NCI-H774 (cell line): ENCODE measurements at regions not wholly inside any gene's neighbourhood (a gene's known extent, or its start where the extent isn't known, plus 50 kb on each side); places are given as distances from the start of the nearest gene placed in this dataset.

Source experiments
- DNase-seq: peaks from one replicate; lab custom pipeline; 2025; lab: John Stamatoyannopoulos, UW

DNA sequence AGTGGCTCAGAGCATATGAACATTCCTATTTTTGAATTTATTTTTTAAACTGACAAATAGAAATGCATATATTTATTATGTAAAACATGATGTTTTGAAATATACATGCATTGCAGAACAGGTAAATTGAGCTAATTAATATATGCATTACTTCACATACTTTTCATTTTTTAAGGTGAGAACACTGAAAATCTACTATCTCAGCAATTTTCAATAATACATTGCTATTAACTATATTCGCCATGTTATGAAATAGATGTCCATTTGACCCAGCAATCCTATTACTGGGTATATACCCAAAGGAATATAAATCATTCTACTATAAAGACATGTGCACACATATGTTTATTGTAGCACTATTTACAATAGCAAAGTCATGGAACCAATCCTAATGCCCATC, 717.7 kb upstream of the PIK3C3 start:
- DNase-seq, result no peak

DNA sequence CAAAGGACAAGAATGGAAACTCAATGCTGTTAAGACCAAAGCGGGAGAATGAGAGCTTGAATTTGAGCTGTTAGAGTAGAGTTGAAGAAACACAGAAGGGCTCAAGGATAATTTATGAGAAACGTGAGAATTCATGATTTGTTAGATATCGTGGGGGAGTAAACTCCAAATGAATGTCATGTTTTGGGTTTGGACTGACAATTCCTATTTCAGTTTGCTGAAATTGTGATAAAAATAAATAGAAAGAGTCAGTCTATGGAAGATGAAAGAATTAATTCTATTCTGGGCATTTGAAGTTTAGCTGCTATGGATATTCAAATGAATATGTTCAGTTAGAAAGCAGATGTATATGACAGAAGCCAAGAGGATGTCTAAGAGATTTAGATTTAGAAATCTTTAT, 723.4 kb upstream of the PIK3C3 start:
- DNase-seq, result no peak

DNA sequence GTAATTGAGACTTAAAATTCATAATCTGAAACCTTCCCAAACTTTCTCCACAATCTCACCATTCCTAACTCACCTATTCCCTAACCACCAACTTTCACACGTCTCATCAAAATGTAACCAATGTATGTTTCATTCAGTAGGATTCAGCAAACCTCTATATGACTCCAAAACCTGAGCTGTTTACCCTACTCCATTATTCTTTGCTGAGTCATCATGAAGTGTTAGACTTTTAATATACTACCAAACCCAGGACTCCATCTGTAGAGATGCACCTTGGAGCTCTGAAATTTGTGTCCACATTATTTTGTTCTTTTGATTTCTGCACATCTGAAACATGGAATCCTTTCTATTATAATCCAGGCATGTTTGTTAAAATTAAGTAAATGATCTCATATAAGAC, 727.0 kb upstream of the PIK3C3 start:
- no peak for DNase-seq

DNA sequence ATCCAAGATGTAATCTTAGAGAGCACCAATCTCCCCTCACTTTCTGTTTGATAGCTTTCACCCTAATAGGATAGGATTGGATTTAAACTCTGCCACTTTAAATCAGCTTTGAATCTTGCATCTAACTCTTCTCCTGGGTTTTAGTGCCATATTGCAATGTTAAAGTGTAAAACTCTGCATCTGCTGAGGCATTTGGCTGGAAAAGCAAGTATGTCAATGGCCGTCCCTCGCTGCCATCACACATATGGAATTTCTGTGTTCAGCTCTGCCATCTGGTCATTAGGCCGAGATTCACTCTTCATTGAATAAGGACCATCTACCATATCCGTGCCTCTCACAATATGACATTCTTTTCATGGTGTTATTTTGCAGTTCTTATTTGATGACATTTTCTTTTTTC, 728.1 kb upstream of the PIK3C3 start:
- no peak for DNase-seq

DNA sequence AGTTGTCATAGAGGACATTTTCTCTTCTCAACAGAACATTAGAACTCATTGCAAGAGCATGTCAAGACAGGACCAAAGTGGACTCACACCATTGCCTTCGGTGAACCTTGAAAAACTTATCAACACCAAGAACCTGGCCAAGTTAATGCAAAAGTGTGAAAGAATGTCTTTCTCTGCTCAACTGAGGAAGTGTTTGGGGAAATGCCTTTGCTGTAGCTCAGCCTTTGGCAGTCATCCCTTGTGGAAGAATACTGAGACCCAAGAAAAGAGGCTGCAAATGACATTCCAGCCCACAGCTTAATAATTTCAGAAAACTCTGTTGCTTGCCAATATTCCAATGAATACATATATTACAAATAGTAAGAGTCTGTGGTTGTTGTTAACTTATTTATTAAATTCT, 728.8 kb upstream of the PIK3C3 start:
- no peak for DNase-seq

DNA sequence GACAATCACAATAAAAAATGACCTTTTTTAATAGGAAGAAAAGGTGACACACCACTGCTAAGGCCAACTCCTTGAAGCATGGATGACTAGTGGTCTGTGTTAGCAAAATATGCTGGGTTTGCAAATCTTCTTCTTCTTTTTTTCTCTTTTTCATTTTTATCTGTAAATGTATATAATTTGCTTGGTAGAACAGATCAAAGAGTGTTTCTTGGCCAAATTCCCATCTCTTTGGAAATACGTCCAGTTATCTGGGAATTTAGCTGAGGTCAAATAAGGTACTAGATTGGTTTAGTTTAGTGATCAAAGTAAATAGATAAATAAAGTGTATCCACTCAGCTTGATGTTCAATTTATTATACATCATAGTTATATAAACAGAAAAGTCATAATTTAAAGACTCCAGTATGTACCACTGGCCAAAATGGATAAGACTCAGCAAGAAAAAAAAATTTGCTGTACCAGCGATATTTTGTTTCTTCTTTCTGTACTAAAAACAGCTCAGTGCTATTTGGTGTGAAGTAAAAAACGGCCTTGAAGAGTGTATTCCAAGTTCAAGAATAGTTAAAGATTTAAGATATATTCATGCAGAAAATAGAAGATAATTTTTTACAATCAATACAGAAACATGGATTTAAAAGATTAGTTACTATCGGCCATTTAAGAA, 738.6 kb upstream of the PIK3C3 start:
- no peak for DNase-seq

DNA sequence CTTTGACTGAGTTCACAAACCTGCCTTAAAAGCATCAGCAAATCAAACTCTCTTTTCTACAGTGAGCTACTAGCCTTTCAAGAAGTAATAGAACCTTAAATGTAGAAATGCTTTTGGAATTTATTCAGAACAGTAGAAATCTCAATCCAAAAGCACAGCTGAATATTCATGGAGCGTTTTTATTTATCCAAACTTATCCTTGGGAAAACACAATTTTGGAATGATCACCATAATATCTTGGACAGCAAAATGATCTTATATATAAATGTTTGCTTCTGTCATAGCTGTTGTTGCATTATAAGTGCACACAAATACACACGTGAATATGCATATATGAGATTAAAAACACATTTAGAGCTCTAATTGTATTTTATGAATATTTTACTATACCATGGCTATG, 747.3 kb upstream of the PIK3C3 start:
- no peak for DNase-seq

DNA sequence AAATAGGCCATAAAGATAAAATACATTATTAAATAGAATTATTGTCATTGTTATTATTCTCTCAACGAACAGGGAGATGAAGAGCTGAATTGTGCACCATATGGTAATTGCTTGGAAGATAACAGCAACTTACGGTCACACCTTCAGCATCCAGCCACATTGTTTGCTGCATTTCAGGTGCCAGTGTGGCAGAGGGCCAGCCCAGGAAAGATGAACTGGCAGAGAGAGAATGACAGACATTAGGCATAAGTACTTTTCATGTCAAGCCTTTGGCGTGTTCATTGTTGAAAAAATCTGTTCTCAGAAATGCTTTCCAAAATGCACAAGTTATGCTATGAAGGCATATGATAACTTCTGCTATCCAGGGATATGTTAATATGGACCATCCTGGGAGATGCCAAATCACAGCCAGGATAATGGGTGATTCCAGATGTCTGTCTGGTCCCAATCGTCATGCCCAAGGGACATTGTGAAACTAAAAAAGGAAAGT, 748.6 kb upstream of the PIK3C3 start:
- no peak for DNase-seq

DNA sequence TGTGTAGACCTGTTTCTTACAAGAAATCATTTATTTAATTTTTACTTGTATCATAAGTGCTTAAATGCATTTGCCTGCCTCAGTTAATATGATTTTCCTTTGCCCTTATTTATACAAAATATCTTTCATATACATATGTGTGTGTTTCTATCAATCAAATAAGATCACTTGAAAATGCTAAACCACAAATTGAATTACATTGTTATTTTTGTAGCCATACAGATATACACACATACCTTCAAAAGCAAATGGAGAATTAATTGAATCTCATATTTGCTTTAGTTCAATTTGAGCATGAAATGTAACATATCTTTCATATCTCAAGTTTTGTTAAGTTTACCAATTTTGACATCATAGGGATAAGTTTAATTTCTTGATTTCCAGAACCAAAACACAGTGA, 755.8 kb upstream of the PIK3C3 start:
- no peak for DNase-seq

DNA sequence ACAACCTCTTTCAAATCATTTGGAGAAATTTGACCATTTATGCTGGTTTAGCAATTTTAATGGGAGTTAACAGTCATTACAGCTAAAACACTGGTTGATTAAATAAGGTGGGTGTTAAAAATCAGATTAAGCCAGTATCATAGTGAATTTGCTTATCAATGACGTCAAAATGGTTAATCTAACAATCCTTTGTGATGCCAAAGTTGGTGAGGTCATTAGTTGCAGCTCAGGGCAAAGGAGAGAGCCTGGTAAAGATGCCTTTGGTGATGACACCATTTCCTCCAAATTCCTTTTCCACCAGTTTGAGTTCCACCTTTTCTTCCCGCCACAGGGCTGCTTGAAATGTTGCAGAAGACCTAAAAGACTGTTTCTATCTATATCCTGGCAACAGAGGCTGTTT, 757.1 kb upstream of the PIK3C3 start:
- no peak for DNase-seq

DNA sequence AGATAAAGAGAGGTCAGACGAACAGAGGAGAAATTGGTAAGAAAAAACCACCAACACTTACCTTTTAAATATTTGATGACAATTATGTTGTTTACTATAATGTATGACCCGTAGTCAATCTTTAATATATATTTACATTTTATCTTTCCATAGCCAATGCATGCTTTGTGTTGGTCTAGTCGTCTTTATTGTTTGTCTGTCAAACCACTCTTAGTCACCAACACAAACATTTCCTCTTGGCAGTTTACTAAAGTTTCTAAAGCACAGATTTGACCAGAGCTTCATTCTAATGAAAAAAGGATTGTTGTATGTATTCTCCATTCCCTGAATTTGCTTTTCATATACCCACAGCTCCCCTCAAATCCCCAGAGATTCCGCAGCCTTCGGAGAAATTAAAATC, 784.7 kb upstream of the PIK3C3 start:
- no peak for DNase-seq

DNA sequence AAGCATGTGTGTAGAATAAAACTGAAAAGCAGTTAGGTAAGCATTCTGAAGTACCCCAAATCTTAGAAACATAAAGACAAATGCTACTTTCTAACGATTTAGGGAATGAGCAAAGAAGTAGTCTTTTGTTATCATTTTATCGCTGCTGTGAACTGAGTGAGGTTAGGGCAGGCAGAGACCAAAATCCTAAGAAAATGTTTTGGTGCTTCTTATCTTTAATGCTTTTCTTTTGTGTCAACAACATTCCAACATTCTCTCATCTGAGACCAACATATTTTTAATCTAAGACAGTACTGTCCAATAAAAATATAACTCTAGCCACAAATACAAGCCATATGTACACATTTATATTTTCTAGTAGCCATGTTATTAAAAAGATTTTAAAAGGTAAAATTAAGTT, 789.4 kb upstream of the PIK3C3 start:
- DNase-seq, result no peak

DNA sequence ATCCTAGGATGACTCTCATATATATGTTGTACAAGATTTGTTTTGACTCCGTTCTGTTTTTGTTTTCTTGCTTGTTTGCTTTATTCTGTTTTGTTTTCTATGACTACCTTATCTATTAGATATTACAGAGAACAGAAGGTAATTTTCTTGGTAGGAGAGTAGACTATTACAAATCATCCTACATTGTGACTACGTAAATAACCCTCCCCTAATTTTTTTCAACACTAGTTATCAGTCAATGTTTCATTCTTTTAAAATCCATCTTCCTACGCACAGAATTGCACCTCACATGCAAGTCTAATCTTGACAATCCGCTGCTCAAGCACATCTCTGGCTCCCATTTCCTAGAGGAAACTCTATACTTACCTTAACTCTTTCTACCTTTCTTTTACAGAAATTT, 792.3 kb upstream of the PIK3C3 start:
- DNase-seq, result no peak

DNA sequence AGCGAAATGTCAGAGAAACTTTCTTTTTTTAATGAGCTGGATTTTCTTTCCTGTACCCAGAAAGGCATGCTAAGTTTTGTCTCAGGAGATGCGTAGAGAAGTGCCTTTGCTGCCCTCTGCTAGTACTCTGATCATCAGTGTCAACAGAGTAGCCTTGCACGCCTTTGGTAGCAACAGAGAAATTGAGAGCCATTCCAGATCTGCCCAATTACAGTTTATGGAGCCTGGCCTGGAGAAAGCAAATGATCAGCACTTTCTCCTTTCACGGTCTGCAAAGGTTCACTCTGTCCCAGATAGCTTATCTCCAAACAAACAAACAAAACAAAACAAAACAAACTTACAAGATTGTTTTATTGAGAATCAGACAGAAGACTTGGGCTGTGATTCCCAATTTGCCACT, 792.8 kb upstream of the PIK3C3 start:
- DNase-seq, result no peak

DNA sequence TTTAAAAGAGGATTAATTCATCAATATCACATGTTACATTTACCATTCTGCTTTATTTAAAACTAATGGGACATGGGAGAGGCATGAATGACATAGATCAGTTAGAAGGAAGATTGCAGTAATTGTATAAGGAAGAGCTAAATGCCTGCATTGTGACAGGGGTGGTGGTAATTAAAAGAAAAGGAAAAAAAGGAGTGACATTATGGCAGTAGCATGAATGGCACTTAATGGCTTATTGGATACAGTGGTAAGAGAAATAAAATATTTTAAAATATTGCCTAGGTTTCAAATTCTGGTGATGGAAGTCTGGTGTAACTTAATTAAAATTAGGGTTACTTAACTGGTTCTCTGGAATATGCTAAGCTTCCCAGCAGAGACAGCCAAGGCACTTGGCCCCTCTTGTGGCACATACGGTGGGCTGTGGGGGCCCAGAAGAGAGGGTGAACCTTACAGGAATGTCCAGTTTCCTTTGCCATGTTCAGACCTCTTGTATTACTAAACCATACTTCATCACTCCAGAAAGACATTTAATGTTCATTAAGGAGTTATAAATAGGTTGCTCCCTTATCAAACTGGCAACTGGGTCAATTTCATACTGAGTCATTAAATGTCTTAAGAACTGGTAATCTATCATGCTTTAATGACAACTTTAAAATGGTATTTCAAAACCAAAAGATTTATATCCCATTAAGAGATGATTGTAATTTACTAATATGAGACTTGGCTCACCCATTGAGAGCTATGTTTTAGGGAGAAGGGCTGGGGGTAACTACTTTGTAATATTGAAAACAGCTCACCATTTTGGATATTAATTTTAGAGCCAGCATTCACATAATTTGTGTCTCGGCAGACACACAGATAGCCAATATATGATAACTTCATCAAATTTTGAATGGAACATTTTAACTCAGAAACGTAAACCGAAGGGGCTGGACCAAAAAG, 798.9 kb upstream of the PIK3C3 start:
- DNase-seq, result no peak

DNA sequence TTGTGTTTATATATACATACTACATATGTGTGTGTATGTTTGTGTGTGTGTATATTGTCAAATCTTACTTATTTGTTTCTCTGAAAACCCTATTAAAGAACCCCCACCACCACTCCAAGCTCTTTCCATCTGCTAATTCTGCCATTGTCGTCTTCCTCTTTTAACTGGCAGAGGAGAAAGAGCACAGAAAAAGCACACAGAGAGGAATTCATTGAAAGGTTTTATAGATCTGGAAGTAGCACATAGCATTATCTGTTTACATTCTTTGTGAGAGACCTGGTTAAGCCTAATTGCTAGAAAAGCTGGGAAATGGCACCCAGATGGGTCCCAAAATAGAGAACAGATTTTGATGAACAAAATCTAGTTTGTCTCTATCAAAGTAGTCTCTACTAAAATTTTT, 800.0 kb upstream of the PIK3C3 start:
- no peak for DNase-seq

DNA sequence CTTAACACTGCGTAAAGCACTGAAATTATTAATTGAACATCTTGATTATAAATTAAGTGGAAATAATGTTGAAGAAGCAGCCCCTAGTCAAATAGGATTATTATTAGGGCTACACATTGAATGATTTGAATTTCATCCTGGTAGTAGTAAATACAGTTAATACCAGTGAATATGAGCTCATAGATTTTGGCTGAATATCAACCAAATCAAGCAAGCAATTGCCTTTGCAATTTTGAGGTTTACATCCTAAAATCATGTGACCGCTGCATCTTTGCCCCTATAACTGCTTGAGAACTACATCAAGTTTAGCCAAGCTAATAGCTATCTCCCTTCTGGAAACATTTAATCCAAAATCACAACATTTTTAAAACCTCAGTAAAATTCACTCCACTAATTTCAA, 801.2 kb upstream of the PIK3C3 start:
- DNase-seq, result no peak

DNA sequence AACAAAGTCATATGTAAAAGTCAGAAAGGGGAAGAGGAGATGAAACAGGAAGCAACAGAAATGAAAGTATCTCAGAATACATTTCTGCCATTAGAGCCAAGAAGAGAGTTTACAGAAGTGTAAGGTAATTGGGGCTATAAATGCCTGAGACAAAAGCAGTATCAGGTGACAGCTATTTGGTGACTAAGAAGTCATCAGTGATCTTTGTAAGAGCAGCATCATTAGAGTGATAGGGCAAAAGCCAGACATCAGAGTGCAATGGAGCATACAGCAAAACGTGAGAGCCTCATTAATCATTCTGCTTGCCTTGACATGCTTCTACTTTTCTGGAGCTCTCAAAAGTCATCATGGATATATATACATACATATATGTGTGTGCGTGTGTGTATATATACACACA, 804.7 kb upstream of the PIK3C3 start:
- DNase-seq, result no peak

DNA sequence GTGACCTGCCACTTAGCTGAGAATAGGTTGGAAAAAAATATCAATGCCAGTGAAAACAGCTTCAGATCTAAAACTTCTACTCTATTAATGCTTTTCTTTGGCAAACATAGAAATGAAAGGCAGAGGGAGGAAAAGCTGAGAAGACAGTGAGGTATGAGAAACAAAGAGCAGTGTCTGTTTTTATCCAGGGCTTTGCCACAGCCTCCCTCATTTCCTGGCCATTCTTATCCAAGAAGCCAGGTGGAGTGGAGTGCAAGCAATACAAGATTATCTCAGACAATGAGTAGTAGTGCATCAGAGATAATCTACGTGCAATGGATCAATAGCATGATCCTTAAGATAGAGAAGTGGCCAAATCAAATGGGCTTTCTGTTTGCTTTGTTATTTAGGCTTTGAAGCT, 808.7 kb upstream of the PIK3C3 start:
- no peak for DNase-seq

DNA sequence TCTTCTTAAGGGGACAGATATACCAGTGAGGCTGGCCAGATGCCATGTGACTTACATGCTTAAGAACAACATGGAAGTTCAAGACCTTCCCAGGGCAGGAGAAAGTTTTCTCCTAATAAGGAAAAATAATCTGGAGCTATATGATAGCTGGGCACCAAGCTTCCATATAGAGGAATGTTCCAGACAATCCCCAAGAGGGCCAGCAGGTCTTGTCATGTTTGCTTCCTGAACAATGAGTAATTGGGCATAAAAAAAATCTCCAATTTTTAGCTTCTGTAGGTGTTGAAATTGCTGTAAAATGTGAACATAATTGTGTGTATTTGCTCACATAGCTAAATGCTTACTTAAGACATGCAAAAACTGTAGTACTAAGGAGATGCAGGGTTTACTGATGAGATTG, 809.5 kb upstream of the PIK3C3 start:
- DNase-seq, result no peak

DNA sequence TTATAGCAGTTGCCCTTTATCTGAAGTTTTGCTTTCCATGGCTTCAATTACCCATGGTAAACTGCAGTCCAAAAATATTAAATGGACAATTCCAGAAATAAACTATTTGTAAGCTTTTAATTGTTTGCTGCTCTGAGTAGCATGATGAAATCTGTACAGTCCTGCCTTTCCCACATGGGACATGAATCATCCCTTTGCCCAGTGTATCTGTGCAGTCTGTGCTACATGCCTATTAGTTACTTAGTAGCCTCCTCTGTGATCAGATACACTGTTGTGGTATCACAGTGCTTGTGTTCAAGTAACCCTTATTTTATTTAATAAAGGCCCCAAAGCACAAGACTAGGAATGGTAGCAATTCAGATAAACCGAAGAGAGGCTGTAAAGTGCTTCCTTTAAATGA, 810.6 kb upstream of the PIK3C3 start:
- DNase-seq, result no peak

DNA sequence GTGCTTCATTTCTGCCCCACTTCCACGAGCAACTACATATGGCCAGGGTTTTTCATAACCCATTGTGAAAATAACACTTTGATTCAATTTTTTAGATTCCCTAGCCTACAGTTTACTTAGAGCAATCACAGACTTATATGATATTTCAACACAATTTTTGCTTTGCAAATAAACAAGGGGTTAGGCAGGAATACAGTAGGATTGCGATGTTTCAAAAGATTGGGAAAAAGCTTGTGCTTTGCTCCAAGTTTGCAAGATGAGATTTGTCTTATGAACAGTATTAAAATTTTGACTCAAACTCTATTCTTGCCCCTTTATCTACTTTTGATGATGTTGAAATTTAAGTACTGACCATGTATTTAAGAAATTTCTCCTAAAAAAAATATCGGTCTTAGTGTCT, 814.5 kb upstream of the PIK3C3 start:
- DNase-seq, result no peak

DNA sequence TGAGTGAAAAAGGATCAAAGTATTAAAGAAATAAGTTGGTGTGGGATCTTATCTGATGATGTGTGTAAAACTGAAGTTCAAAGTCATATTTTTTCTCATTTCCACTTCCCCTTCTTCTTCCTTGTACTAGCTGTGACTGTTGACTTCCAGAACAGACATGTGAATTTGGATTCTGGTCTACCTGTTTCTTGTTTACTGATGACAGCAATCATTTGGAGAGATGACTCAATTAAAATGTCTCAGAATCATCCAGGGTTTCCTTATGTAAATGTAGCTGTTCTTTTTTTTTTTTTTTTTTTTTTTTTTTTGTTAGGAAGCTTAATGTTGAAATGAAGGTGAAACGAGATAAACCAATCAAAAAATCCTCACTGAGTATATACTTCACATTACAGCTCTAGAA, 819.9 kb upstream of the PIK3C3 start:
- DNase-seq, result no peak

DNA sequence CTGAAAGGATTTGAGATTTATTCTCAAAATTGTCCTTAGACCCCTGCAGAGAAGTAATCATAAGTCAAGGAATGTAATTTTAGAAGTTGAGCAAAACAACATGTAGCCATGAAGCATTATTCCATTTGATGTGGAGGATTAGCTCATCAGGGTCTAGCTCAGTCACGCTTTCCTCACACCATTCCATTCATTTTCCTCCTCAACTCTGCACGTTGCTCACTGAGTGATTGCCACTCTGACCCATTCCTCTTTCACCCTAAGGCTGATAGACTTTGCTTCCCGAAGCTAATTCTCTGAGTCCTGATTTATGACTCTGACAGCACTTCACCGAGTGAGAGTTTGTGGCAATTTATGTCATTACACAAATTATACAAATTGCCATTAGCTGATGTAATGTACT, 820.6 kb upstream of the PIK3C3 start:
- no peak for DNase-seq
